MM.1S (cell line): ENCODE measurements at regions not wholly inside any gene's neighbourhood (a gene's known extent, or its start where the extent isn't known, plus 50 kb on each side); places are given as distances from the start of the nearest gene placed in this dataset.

Experiments used
- EZH2 ChIP-seq: fragments of 300-600 bp; sonication (generic); optimal IDR thresholded peaks from 2 replicates; pipeline ENCODE3; 2017; ENCODE audit warnings: low read depth, mild to moderate bottlenecking, antibody characterized with exemption, low read length, mixed read lengths
- TF ChIP-seq, protein P1 (sequence below): fragments of 300-600 bp; sonication (generic); IDR thresholded peaks from 2 replicates; pipeline ENCODE4 v1.5.1; 2016; ENCODE audit warnings: antibody characterized with exemption, low read length, mixed read lengths

DNA sequence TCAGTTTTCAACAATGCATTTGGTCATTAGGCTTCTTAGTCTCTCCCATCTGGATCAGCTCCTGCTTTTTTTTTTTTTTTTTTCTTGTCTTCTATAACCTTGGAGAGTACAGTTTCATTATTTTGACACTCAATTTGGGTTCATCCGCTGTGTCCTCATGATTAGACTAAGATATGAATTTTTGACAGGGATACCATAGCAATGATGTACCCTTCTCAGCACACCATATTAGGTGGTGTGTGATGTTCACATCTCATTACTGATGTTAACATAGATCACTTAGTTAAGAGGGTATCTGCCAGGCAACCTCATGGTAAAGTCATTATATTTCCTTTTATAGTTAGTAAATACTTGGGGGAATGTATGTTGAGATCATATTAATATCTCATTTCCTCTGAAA, 445.5 kb upstream of the IGFBP3 start:
- TF ChIP-seq, protein P1, sequence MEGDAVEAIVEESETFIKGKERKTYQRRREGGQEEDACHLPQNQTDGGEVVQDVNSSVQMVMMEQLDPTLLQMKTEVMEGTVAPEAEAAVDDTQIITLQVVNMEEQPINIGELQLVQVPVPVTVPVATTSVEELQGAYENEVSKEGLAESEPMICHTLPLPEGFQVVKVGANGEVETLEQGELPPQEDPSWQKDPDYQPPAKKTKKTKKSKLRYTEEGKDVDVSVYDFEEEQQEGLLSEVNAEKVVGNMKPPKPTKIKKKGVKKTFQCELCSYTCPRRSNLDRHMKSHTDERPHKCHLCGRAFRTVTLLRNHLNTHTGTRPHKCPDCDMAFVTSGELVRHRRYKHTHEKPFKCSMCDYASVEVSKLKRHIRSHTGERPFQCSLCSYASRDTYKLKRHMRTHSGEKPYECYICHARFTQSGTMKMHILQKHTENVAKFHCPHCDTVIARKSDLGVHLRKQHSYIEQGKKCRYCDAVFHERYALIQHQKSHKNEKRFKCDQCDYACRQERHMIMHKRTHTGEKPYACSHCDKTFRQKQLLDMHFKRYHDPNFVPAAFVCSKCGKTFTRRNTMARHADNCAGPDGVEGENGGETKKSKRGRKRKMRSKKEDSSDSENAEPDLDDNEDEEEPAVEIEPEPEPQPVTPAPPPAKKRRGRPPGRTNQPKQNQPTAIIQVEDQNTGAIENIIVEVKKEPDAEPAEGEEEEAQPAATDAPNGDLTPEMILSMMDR: no peak
- TF ChIP-seq EZH2: no peak
